ENCODE measurements at regions not wholly inside any gene's neighbourhood (a gene's known extent, or its start where the extent isn't known, plus 50 kb on each side); places are given as distances from the start of the nearest gene placed in this dataset.

DNA sequence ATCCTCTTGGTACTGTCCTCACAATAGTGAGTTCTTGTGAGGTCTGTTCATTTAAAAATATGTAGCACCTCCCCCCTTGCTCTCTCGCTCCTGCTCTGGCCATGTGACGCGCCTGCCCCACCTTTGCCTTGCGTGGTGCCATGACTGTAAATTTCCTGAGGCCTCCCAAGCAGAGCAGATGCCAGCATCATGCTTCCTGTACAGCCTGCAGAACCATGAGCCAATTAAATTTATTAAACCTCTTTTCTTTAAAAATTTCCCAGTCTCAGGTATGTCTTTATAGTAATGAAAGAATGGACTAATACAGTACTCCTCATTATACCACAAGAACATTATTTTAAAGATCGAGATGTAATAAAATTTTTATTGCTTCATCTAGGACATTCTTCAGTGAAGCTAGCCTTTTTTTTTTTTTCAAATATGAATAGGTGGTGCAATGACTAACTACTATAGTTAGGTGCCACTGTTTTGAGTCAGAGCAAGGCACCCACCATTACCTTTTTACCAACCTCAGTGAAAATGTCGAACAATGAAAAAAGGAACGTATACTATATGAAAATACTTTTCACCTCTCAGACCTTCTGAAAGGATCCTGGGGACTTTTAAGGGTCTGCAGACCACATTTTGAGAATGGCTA is 191.1 kb upstream of the SGK1 start:
- DNase-seq, result no peak
- no peaks in the 10 kb centered on the region for H3K4me1 ChIP-seq (ENCODE audit: low read length)
- no peaks in the 10 kb centered on the region for H3F3A ChIP-seq (ENCODE audit: insufficient read depth, low read length)
- no peaks in the 10 kb centered on the region for H4K20me1 ChIP-seq (ENCODE audit: insufficient read depth, low read length)
- H3K9me2 ChIP-seq (replicated peaks; ENCODE audit: insufficient read depth, low read length), result no peaks in the 10 kb centered on the region
- H3K4me3 ChIP-seq (ENCODE audit: low read length), result no peak overlapping the region
- H3K27ac ChIP-seq (ENCODE audit: low read length), result no peak overlapping the region
- H3K9ac ChIP-seq (ENCODE audit: low read length), result no peak overlapping the region
- no peaks in the 10 kb centered on the region for H3K36me3 ChIP-seq (replicated peaks; ENCODE audit: insufficient read depth, low read length)
- no peaks in the 10 kb centered on the region for H3K79me2 ChIP-seq (ENCODE audit: low read length)
- no peaks in the 10 kb centered on the region for H3K27me3 ChIP-seq (replicated peaks; ENCODE audit: insufficient read depth, low read length)
- H3K4me2 ChIP-seq (ENCODE audit: low read depth, low read length), result no peak overlapping the region
- no peaks in the 10 kb centered on the region for H3K9me3 ChIP-seq (replicated peaks; ENCODE audit: insufficient read depth, low read length)
- TF ChIP-seq EZH2 (optimal IDR thresholded peaks at IDR 0.05; ENCODE audit: low read depth, low read length) (no peak), EZH2phosphoT487 (IDR thresholded peaks at IDR 0.05; ENCODE audit: low read length) (no peak)
- TF ChIP-seq, protein P1, sequence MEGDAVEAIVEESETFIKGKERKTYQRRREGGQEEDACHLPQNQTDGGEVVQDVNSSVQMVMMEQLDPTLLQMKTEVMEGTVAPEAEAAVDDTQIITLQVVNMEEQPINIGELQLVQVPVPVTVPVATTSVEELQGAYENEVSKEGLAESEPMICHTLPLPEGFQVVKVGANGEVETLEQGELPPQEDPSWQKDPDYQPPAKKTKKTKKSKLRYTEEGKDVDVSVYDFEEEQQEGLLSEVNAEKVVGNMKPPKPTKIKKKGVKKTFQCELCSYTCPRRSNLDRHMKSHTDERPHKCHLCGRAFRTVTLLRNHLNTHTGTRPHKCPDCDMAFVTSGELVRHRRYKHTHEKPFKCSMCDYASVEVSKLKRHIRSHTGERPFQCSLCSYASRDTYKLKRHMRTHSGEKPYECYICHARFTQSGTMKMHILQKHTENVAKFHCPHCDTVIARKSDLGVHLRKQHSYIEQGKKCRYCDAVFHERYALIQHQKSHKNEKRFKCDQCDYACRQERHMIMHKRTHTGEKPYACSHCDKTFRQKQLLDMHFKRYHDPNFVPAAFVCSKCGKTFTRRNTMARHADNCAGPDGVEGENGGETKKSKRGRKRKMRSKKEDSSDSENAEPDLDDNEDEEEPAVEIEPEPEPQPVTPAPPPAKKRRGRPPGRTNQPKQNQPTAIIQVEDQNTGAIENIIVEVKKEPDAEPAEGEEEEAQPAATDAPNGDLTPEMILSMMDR (IDR thresholded peaks at IDR 0.05; ENCODE audit: low read length), result no peak
- no peak overlapping the region for H2AFZ ChIP-seq (ENCODE audit: low read length)

DNA sequence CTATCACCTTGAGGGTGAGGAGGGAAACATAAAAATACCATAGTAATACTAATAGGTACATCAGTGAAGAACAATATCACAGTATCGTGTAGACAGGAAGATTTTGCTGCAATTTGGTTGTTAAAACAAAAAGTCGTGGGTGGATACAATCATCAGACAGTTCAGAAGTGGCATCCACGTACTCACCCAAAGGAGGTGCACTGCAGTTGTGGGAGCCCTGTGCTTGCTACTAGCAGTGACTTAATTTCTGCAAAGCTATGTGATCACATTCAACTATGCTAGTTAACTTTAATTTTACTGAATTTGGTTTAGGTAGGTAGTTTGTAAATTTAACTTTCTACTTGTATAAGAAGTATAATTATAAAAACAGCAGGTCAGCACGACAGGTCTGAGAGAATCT is 188.2 kb upstream of the SGK1 start:
- no peak for TF ChIP-seq EZH2 (optimal IDR thresholded peaks at IDR 0.05; ENCODE audit: low read depth, low read length)
- no peak for TF ChIP-seq EZH2phosphoT487 (IDR thresholded peaks at IDR 0.05; ENCODE audit: low read length)
- TF ChIP-seq, protein P1 (IDR thresholded peaks at IDR 0.05; ENCODE audit: low read length), result no peak
- Histone ChIP-seq H3K4me1 (ENCODE audit: low read length) (no peaks in the 10 kb centered on the region), H3K27ac (ENCODE audit: low read length) (no peak overlapping the region), H3K36me3 (replicated peaks; ENCODE audit: insufficient read depth, low read length) (no peaks in the 10 kb centered on the region), H3K4me3 (ENCODE audit: low read length) (no peak overlapping the region), H3K9me3 (replicated peaks; ENCODE audit: insufficient read depth, low read length) (no peaks in the 10 kb centered on the region), H4K20me1 (ENCODE audit: insufficient read depth, low read length) (no peaks in the 10 kb centered on the region), H2AFZ (ENCODE audit: low read length) (no peak overlapping the region), H3K79me2 (ENCODE audit: low read length) (no peaks in the 10 kb centered on the region), H3K9ac (ENCODE audit: low read length) (no peak overlapping the region), H3K9me2 (replicated peaks; ENCODE audit: insufficient read depth, low read length) (no peaks in the 10 kb centered on the region), H3F3A (ENCODE audit: insufficient read depth, low read length) (no peaks in the 10 kb centered on the region), H3K27me3 (replicated peaks; ENCODE audit: insufficient read depth, low read length) (no peaks in the 10 kb centered on the region), H3K4me2 (ENCODE audit: low read depth, low read length) (no peak overlapping the region)
- no peak for DNase-seq

DNA sequence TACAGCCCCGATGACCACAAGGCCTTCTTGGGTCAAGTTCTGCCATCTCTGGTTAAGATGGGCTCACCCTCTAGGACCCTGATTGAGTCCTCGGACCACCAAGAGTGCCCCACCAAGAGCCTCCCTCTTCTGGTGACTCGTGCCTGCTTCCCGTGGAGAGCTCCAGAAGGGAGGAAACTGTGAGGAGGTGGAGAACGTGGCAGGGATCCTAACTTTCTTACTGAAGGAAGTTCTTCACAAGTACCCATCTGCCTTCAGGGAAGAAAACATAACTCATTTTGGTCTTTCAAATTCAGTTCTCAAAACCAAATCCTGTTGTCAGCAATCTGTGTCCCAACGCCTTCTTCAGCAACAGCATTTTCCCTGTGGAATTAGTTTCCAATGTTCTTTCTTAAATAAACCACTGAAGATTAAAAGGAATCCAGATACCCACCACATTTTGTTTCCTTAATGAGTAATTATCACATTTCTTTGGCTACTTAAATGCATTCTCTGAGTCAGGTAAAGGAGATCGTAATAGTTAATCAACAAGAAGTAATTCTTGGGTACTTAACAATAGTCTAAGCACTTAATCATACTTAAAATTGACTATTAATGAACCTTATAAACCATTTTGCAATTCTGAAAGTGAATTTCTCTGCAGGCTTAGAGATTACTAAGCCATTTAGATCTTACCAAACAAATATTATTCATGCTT is 185.8 kb upstream of the SGK1 start:
- no peaks in the 10 kb centered on the region for H3K27me3 ChIP-seq (replicated peaks; ENCODE audit: insufficient read depth, low read length)
- H3K9me2 ChIP-seq (replicated peaks; ENCODE audit: insufficient read depth, low read length), result no peaks in the 10 kb centered on the region
- H3K4me2 ChIP-seq (ENCODE audit: low read depth, low read length), result no peak overlapping the region
- TF ChIP-seq EZH2 (optimal IDR thresholded peaks at IDR 0.05; ENCODE audit: low read depth, low read length) (no peak), EZH2phosphoT487 (IDR thresholded peaks at IDR 0.05; ENCODE audit: low read length) (no peak)
- TF ChIP-seq, protein P1 (IDR thresholded peaks at IDR 0.05; ENCODE audit: low read length), result no peak
- H3K36me3 ChIP-seq (replicated peaks; ENCODE audit: insufficient read depth, low read length), result no peaks in the 10 kb centered on the region
- no peak overlapping the region for H2AFZ ChIP-seq (ENCODE audit: low read length)
- no peak overlapping the region for H3K27ac ChIP-seq (ENCODE audit: low read length)
- DNase-seq, result no peak
- H3K4me1 ChIP-seq (ENCODE audit: low read length), result no peaks in the 10 kb centered on the region
- H4K20me1 ChIP-seq (ENCODE audit: insufficient read depth, low read length), result no peaks in the 10 kb centered on the region
- H3K9me3 ChIP-seq (replicated peaks; ENCODE audit: insufficient read depth, low read length), result no peaks in the 10 kb centered on the region
- no peaks in the 10 kb centered on the region for H3F3A ChIP-seq (ENCODE audit: insufficient read depth, low read length)
- no peaks in the 10 kb centered on the region for H3K79me2 ChIP-seq (ENCODE audit: low read length)
- H3K9ac ChIP-seq (ENCODE audit: low read length), result no peak overlapping the region
- H3K4me3 ChIP-seq (ENCODE audit: low read length), result no peak overlapping the region
